K562 (cell line): ENCODE measurements at regions not wholly inside any gene's neighbourhood (a gene's known extent, or its start where the extent isn't known, plus 50 kb on each side); places are given as distances from the start of the nearest gene placed in this dataset.

Experiments
- ATAC-seq: fragments of 200-7000 bp; cut with Tn5 transposase; 3 replicates; pipeline ENCODE4 v1.9.1; 2020; ENCODE audit warnings: moderate library complexity
- BruUV-seq: library from RNA; stranded (reverse); fragments of 400-500 nt; replicated peaks from 2 replicates; lab custom pipeline; 2021; lab: Mats Ljungman, UMichigan
- CTCF ChIA-PET: fragments of 300-600 bp; formaldehyde crosslinking; extraction: SDS; loops from one replicate; lab custom pipeline; 2021; ENCODE audit warnings: low intra/inter-chr PET ratio; lab: Yijun Ruan, JAX
- POLR2A ChIA-PET: fragments of 300-600, 350-650 bp; sonication (Branson Sonifier 250); formaldehyde crosslinking; extraction: SDS; loops from one replicate; lab custom pipeline; 2021; ENCODE audit warnings: antibody characterized with exemption, inconsistent platforms; lab: Yijun Ruan, JAX
- DNase-seq, 4 experiments: peaks; one replicate each; pipeline versions ENCODE4 v3.0.0 to v3.0.0-alpha.2; 2011 to 2018; ENCODE audit warnings: low spot score in 3 of 4, mixed read lengths in 3 of 4; ENCODE audit errors: extremely low read depth in 1 of 4
- FAIRE-seq: peaks from 2 replicates; lab custom pipeline; 2011; peaks lifted over from hg19 to GRCh38; lab: Jason Lieb, UNC
- H2AFZ ChIP-seq: 2 replicates; pipeline ENCODE4 v1.6.0; 2011; ENCODE audit warnings: low read depth, low read length, control low read depth, inconsistent platforms
- H3K27ac ChIP-seq: fragments of 200-600 bp; 3 replicates; pipeline ENCODE4 v1.8.0; 2011; ENCODE audit warnings: low read depth, mild to moderate bottlenecking, control low read depth, inconsistent platforms, low read length, moderate library complexity, mixed read lengths; ENCODE audit errors: extremely low read depth
- H3K27me3 ChIP-seq, 2 experiments: fragments of 300-600 bp in 1 of 2; 2 replicates in 1 of 2; 3 replicates in 1 of 2; pipeline versions ENCODE4 v1.6.0 to v1.8.0; 2011; ENCODE audit warnings: inconsistent platforms in 2 of 2, low read length in 2 of 2, mild to moderate bottlenecking in 1 of 2, mixed read lengths in 1 of 2, moderate library complexity in 1 of 2; ENCODE audit not compliant: control insufficient read depth in 2 of 2, insufficient read depth in 2 of 2
- H3K36me3 ChIP-seq: fragments of 300-600 bp; 3 replicates; pipeline ENCODE4 v1.8.0; 2011; ENCODE audit warnings: mild to moderate bottlenecking, low read length, inconsistent platforms; ENCODE audit not compliant: control insufficient read depth, insufficient read depth
- H3K4me1 ChIP-seq, 2 experiments: fragments of 200-600 bp in 1 of 2; replicated peaks in 1 of 2; 2 replicates in 1 of 2; 3 replicates in 1 of 2; pipeline versions ENCODE4 v1.5.1 to v1.8.0; 2011; ENCODE audit warnings: inconsistent platforms in 2 of 2, low read length in 2 of 2, mild to moderate bottlenecking in 1 of 2, mixed read lengths in 1 of 2, moderate library complexity in 1 of 2; ENCODE audit not compliant: control insufficient read depth in 2 of 2, insufficient read depth in 2 of 2
- H3K4me2 ChIP-seq: 2 replicates; pipeline ENCODE4 v1.6.1; 2011; ENCODE audit warnings: low read length, control low read depth, inconsistent platforms, mixed read lengths; ENCODE audit not compliant: insufficient read depth
- H3K4me3 ChIP-seq: fragments of 200-600 bp; sonication (generic), shearing (Covaris generic); 2 replicates; pipeline ENCODE4 v1.5.1; 2016; ENCODE audit warnings: control low read depth, inconsistent platforms
- H3K79me2 ChIP-seq: fragments of 200-600 bp; 3 replicates; pipeline ENCODE4 v1.8.0; 2011; ENCODE audit warnings: low read length, inconsistent platforms; ENCODE audit not compliant: control insufficient read depth, insufficient read depth
- H3K9ac ChIP-seq, 2 experiments: 2 replicates each; pipeline versions ENCODE4 v1.6.0 to v1.6.1; 2011; ENCODE audit warnings: low read depth in 2 of 2, low read length in 2 of 2, control low read depth in 1 of 2, inconsistent platforms in 1 of 2, mild to moderate bottlenecking in 1 of 2, mixed read lengths in 1 of 2; ENCODE audit not compliant: insufficient read depth in 1 of 2
- H3K9me1 ChIP-seq: one replicate; pipeline ENCODE4 v1.6.0; 2011; ENCODE audit warnings: inconsistent platforms, mild to moderate bottlenecking, low read length, moderate library complexity; ENCODE audit not compliant: control insufficient read depth, insufficient read depth
- H3K9me3 ChIP-seq: replicated peaks from 2 replicates; pipeline ENCODE4 v1.5.1; 2011; ENCODE audit warnings: low read depth, low read length, inconsistent platforms; ENCODE audit not compliant: control insufficient read depth, insufficient read depth
- H4K20me1 ChIP-seq: replicated peaks from 2 replicates; pipeline ENCODE4 v1.6.1; 2011; ENCODE audit warnings: low read length, inconsistent platforms, mixed read lengths; ENCODE audit not compliant: control insufficient read depth, insufficient read depth
- NCOR1 ChIP-seq: fragments of 450-650 bp; IDR thresholded peaks from 2 replicates; pipeline ENCODE4 v1.6.1; 2016; ENCODE audit warnings: mild to moderate bottlenecking, moderate library complexity
- TAL1 ChIP-seq: fragments of 450-650 bp; IDR thresholded peaks from 2 replicates; pipeline ENCODE4 v1.6.1; 2016; ENCODE audit warnings: mild to moderate bottlenecking
- TFAP4 ChIP-seq: sonication (generic); formaldehyde crosslinking; IDR thresholded peaks from 2 replicates; pipeline ENCODE4 v1.8.0; 2022; ENCODE audit warnings: missing genetic modification reagents, mild to moderate bottlenecking, moderate library complexity, borderline replicate concordance
- ZNF197 ChIP-seq: fragments of 200-800 bp; sonication (Bioruptor generic); IDR thresholded peaks from 2 replicates; pipeline ENCODE4 v1.6.1; 2016; ENCODE audit warnings: low read depth, missing genetic modification characterization, missing compliant biosample characterization
- WGBS: fragments of 100-300 bp; shearing (Covaris generic); methylation state at CpG from one replicate; pipeline ENCODE4 v1.1.6; 2016; ENCODE audit warnings: low coverage, mixed read lengths; ENCODE audit not compliant: insufficient coverage; ENCODE audit errors: missing lambda C conversion rate; 5-methylcytosine and 5-hydroxymethylcytosine counted together
- in situ Hi-C: fragments of 300-500 bp; cut with MboI; formaldehyde crosslinking; loops from 4 replicates; pipeline ENCODE4 v1.15.0; 2018; ENCODE audit warnings: inconsistent platforms, mixed read lengths
- intact Hi-C: fragments of 100-400 bp; cut with micrococcal nuclease; formaldehyde crosslinking; loops from 2 replicates; pipeline ENCODE4 v1.14.2; 2022

GRCh38 chr11:69351460-69351859, 57.5 kb downstream of the MYEOV start:
- Histone ChIP-seq H3K27ac (no peak overlapping the region), H3K9me1 (no peaks in the 10 kb centered on the region), H2AFZ (no peak overlapping the region), H3K9me3 (peaks cover 6% of the 10 kb centered on the region; the same call in 1 of the 2 replicates), H3K4me1 (peaks cover 0 to 6% of the 10 kb centered on the region in 2 experiments; a peak in 1 of 5 replicates), H3K4me2 (no peak overlapping the region), H3K27me3 (no peaks in the 10 kb centered on the region), H3K9ac (no peak overlapping the region), H4K20me1 (no peaks in the 10 kb centered on the region), H3K79me2 (no peaks in the 10 kb centered on the region), H3K4me3 (no peak overlapping the region), H3K36me3 (no peaks in the 10 kb centered on the region)
- no peak for DNase-seq
- BruUV-seq, result no TSS peak
- ATAC-seq, result no peak
- no peak for FAIRE-seq
- ChIA-PET CTCF (no interaction called here), POLR2A (no interaction called here)
- TF ChIP-seq TFAP4 (no peak), TAL1 (no peak), ZNF197 (no peak)
- in situ Hi-C loops (no loop called here), intact Hi-C loops (no loop called here)

- no peak overlapping the region for H2AFZ ChIP-seq
- H3K4me2 ChIP-seq, result no peak overlapping the region
- WGBS, result 69% methylated on average over 2 of the region's 2 CpGs
- BruUV-seq, result no TSS peak
- no peaks in the 10 kb centered on the region for H3K9me1 ChIP-seq
- CTCF ChIA-PET, result no interaction called here
- intact Hi-C loops, result no loop called here
- no peak overlapping the region for H3K9ac ChIP-seq
- no peaks in the 10 kb centered on the region for H3K27me3 ChIP-seq
- DNase-seq (no peak), FAIRE-seq (no peak), ATAC-seq (no peak)
- H3K9me3 ChIP-seq, result peaks cover 6% of the 10 kb centered on the region; the same call in 1 of the 2 replicates
- TF ChIP-seq NCOR1, result no peak
- H3K27ac ChIP-seq, result no peak overlapping the region
- H3K79me2 ChIP-seq, result no peaks in the 10 kb centered on the region
- H3K4me3 ChIP-seq, result no peak overlapping the region
- H3K36me3 ChIP-seq, result no peaks in the 10 kb centered on the region
- peaks cover 0 to 10% of the 10 kb centered on the region in 2 experiments; a peak in 1 of 5 replicates for H3K4me1 ChIP-seq
- in situ Hi-C loops, result no loop called here
- POLR2A ChIA-PET, result interaction anchor here (0.9 kb wide), 1 partner anchor 17 kb away, joined by 5 read pairs; no protein-coding TSS in a partner anchor
- no peaks in the 10 kb centered on the region for H4K20me1 ChIP-seq
Measured at GRCh38 chr11:69352166-69352565, 58.2 kb downstream of the MYEOV start.
